ENCODE measurements at regions not wholly inside any gene's neighbourhood (a gene's known extent, or its start where the extent isn't known, plus 50 kb on each side); places are given as distances from the start of the nearest gene placed in this dataset.

- no peak for DNase-seq
These were observed 117.7 kb downstream of the POLR2M start for GRCh38 chr15:57824186-57824585.

GRCh38 chr15:57827021-57827420 is 120.5 kb downstream of the POLR2M start:
- no peak for DNase-seq

- no peak for DNase-seq
These were observed 121.5 kb downstream of the POLR2M start for GRCh38 chr15:57827971-57828370.

- no peak for DNase-seq
These were observed 125.7 kb downstream of the POLR2M start for GRCh38 chr15:57832183-57832582.

DNA sequence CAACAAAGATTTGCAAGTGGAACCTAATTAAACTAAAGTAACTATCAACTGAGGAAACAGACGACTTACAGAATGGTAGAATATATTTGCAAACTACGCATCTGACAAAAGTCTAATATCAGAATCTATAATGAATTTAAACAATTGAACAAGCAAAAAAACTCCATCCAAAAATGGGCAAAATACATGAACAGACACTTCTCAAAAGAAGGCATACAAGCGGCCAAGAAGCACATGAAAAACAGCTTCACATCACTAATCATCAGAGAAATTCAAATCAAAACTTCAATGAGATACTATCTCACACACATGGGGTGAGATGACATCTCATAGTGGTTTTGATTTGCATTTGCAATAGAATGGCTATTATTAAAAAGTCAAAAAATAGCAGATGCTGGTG is 128.6 kb downstream of the POLR2M start:
- DNase-seq, result no peak

DNA sequence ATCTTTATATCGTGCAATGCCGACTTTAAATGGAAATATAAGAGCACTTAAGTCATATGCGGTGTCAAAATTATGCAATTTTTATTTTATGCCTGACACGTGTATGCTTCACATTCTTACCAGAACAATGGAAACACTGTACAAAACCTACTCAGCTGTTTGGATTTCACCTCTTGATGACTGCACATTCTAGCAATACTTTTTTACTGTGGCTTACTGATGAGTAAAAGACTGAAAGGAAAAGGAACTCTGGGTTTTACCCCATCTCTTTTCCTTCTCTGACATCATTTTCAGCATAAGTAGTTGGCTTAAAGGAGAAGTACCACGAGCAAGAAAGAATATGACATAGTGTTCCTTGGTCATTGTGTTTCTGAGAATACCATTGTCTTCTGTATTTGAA is 142.8 kb downstream of the POLR2M start:
- DNase-seq, result no peak

- DNase-seq, result no peak
These were observed 148.0 kb downstream of the POLR2M start for GRCh38 chr15:57854531-57854930.

- no peak for DNase-seq
These were observed 151.4 kb downstream of the POLR2M start for GRCh38 chr15:57857871-57858270.

DNA sequence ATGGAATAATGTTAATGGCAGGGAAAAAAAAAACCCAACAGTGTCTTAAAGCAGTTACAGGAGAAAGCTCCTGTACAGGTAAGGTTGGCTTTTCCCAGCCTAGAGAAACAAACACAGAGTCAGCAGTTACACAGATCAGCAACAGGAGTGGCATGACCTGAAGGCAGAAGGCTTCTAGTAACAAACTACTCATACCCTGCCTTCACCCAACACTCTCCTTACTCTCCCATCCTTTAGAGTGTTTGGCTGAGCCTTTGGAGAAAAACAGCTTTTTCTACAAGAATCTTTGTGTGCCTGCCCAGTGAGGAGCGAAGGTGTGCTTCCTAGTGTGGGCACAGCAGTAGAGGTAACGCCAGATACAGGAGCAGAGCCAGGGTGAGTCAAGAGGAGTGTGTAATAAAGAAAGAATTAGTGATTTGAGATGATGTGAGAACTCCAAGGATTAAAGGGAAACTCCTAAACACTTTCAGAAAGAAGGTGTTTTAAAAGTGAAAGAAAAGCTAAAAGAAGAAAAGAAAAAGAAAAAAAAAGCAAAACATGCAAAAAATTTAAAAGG is 152.7 kb downstream of the POLR2M start:
- no peak for DNase-seq

DNA sequence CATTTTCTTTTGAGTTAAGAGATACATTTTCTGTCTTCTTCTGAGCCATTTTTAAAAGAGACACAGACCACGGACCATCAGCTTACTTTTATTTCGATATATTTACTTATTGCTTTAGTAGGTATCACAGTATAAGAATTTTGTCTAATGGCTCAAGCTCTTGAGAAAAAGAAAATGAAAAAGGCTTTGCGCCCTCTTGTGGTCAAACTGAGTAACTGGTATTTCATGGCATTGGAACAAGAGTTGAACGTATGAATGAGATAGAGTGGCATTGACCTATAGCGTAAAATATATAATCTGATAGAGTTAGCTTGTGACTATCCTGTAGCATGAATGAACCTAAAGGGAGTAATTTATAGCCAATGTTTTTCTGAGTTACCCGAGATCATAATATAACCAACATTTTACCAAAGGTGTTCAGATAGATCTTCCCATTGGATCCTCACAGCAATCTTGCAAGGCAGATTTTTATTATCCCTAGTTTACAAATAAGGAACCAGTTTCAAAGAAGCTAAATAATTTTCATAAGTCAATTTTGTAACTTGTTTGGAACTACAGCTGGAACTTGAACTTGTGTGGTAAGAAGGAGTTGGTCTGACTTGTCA is 154.6 kb downstream of the POLR2M start:
- DNase-seq, result no peak

GRCh38 chr15:57861815-57862586 is 155.5 kb downstream of the POLR2M start:
- DNase-seq, result no peak

- no peak for DNase-seq
These were observed 156.2 kb downstream of the POLR2M start for GRCh38 chr15:57862761-57863160.

DNA sequence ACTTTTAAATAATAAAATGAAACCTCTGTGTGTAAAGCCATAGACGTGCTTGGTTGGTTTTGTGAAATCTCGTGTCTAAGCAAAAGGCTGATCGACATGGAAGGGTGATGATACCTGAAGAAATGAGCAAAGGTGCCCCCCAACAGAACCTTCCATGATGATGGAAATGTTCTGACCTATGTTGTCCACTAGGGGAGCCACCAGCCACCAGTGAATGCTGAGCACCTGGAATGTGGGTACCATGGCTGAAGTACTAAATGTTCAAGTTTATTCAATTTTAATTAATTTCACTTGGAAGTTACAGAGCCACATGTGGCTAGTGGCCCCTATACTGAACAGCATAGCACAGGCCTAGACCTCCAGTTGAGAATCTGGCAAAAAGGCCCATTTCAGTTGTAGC is 158.8 kb downstream of the POLR2M start:
- no peak for DNase-seq

- DNase-seq, result no peak
These were observed 159.7 kb downstream of the POLR2M start for GRCh38 chr15:57866149-57866736.

DNA sequence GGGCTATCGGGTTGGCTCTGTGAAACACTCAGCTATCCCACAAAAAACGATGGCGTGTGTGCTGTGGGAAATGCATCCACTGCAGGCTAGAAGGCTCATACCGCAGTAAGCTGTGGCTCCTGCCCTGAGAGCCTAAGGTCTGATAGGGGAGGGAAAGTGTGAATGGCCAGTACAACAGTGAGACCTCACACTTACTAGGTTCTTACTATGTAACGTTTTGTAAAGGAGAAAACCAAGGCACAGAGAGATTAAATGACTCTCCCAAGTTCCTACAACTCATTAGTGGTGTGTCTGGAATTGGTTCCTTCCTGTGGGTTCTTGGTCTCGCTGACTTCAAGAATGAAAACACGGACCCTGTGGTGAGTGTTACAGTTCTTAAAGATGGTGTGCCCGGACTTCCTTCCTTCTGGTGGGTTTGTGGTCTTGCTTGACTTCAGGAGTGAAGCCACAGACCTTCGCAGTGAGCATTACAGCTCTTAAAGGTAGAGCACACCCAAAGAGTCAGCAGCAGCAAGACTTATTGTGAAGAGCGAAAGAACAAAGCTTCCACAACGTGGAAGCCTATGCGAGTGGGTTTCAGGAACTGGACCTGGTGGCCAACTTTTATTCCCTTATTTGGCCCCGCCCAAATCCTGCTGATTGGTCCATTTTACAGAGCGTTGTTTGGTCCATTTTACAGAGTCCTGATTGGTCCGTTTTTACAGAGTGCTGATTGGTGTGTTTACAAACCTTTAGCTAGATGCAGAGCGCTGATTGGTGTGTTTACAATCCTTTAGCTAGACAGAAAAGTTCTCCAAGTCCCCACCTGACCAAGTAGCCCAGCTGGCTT is 161.7 kb downstream of the POLR2M start:
- no peak for DNase-seq

GRCh38 chr15:57870667-57871066 is 164.2 kb downstream of the POLR2M start:
- DNase-seq, result no peak

GRCh38 chr15:57872281-57873030 is 165.9 kb downstream of the POLR2M start:
- DNase-seq, result no peak

GRCh38 chr15:57873564-57874209 is 167.2 kb downstream of the POLR2M start:
- DNase-seq, result no peak

DNA sequence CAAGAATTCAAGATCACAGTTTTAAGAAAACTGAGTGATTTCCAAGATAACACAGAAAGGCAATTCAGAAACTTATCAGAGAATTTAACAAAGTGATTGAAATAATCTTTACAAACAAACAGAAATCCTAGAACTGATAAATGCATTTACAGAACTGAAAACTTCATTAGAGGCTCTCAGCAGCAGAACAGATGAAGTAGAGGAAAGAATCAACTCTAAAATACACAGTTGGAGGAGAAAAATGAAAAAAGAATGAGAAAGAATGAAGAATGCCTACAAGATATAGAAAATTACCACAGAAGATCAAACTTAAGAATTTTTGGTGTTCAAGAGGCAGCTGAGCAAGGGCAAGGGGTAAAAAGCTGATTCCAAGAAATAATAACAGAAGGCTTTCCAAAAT is 168.8 kb downstream of the POLR2M start:
- DNase-seq, result no peak

- no peak for DNase-seq
These were observed 172.1 kb downstream of the POLR2M start for GRCh38 chr15:57878573-57878972.

GRCh38 chr15:57881361-57881760 is 174.8 kb downstream of the POLR2M start:
- DNase-seq, result no peak

- DNase-seq, result no peak
These were observed 175.5 kb downstream of the POLR2M start for GRCh38 chr15:57881972-57882371.

Data from GOT3 (cell line).